ENCODE measurements at regions not wholly inside any gene's neighbourhood (a gene's known extent, or its start where the extent isn't known, plus 50 kb on each side); places are given as distances from the start of the nearest gene placed in this dataset.

DNA sequence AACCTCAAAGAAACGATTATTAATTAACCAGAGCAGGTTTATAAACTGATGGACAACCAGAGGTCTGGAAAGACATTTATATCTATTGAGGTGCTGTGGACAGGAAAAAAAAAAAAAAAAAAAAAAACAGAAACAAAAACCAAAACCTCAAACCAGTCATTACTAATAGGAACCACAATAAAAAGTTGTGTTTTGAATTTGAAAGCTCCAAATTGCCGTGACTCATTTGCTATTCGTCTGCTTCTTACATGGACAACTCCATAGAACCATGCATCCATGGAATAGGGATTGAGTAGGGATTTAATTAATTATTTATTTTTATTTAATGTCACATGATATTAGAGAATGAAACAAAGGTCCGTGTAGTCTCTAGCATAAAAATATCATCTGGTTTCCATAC lies 134.1 kb upstream of the SSTR1 start:
- no peak for DNase-seq

DNA sequence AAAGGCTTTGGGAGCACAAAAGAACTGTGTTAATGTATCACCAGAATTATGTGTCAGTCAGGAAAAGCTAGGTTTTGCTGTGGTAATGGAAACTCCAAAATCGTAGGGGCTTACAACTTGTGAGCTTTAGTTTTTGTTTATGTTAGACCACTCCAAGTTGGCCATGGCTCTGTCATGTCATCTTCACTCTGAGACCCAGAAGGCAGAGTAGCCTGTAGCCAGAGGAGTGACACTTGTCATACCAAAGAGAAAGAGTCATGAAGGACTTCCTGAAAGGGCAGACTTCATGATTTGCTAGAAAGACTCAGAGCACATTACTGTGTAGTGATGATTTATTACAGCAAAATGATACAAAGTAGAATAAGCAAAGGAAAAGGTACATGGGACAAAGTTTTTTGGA lies 133.6 kb upstream of the SSTR1 start:
- no peak for DNase-seq

DNA sequence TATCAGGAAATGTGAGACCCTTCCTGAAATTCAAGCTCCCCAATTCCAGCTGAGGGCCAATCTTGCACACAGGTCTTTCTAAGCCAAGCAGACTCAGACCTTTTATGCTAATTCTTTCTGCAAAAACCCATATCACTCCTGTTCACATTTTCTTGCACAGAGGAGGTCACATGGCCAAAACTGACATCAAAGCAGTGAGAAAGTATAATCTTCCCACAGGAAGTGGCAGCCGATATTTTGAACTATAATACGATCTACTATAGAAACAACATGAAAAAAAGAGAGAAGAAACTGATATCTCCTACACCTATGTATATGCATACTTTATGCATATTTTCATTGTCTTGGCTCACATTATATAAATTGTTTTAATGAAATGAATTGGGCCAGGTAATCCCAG lies 132.9 kb upstream of the SSTR1 start:
- DNase-seq = no peak

DNA sequence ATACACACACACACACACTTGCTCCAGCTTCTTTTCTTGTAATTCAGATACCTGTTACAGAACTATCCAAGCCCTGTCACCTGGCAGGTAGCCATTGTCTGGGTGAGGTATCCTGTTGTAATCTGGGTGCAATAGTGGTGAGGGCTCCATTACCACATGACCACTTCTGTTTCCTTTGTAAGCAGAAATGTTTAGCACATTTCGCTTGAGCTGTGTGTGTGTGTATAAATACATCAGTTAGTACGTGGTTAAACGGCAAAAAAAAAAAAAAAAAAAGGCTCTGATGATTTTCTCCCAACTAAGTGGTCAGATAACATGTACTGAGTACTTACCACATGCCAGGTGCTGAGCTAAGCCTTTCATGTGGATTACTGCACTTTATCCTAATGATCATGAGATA lies 129.3 kb upstream of the SSTR1 start:
- DNase-seq = no peak

DNA sequence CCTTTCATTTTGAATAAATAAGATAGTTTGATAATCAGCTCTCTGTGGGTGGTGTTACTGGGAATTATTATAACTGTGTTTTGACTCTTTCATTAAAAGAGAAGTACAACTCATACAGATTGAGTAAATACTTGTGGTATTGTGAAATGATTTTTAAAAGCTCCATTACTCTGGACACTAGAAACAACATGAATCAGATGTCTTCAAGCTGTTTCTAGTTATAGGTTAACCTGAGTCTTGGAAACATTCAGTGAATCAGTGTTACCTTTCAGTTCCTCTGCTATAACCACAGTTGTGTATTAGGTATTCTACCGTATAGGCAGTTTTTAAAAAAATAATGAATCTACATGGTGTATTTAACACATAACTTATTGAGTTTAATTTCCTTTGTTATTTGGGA lies 128.4 kb upstream of the SSTR1 start:
- no peak for DNase-seq

DNA sequence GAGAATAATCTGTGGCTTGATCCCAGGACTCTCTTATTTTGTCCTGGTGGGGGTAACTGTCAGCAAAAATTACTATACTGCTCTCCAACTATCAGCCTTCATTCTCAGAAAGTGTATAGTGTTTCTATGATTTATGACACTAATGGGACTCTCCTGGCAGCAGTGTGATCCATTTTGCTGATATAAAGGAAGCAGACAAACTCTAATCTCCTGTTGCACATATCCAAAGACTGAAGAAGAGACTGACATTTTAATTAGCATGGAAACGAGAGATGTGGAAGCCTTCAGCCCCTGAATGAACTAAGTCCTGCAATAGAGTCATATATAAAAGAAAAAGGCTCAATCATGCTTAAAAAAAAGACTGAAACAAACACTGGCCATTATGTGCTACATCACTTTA lies 127.8 kb upstream of the SSTR1 start:
- DNase-seq = no peak

DNA sequence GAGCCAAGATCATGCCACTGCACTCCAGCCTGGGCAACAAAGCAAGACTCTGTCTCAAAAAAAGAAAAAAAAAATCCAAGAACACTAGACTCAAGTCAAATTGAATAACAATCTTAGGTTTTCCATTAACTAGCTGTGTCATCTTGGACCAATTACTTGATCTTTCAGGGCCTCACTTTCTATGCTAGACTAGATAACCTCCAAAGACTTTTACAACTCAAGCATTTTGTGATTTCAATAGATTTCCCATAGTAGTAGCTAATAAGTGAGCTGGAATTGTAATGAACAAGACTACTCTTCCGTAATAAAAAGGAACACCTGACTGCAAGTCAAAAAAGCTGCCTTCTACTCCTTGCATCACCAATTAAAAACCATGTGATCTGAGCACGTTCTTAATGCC lies 127.0 kb upstream of the SSTR1 start:
- DNase-seq = no peak

DNA sequence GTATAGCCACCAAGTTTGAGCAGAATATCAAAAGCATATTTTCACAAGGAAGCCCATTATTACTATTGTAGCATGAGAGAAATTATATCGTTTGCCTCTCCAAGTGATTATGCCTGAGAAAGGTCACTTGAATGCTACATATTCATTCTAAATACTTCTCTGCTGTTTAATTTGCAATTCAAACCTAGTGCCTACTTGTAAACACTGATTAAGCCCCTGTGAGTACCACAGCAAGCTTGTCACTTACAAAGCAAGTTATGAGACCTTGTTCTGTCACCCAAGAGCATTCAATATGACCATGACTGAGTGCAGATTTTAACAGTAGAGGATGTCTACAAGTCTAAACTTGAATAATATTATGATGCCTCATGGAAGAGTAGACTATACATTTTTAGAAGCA lies 124.7 kb upstream of the SSTR1 start:
- DNase-seq = no peak

DNA sequence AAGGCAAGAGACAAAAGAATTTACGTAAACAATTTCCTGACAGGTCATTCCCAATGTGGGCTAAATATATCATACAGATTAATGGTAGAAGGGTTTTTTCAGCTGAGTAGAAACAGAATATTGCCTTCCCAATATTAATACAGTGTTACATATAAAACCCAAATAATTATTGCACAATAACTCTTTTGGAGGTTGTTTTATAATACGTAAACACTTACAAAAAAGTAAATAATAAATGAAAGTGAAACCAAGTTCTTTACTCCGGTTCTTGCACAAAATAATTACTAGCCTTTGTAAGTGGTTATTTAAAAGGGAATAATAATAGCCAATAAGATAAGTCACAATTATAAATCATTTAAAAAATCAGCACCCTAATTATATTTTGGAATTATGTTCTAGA lies 118.6 kb upstream of the SSTR1 start:
- no peak for DNase-seq

DNA sequence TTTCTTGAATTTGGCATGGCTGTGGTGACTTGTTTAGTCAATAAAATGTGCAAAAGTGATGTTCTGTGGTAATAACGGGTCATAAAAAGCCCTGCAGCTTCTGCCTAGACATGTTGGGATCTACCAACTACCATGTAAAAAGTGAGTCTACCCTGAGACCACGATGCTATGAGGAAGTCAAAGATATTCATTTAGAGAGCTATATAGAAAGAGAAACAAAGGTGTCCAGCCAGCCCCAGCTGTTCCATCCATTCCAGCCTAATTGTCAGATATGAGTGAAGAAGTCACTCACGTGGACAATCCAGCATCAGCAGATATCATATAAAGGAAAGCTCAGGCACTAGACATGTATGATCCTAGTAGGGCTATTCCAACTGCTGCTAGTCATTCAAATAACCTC lies 117.2 kb upstream of the SSTR1 start:
- DNase-seq = no peak

DNA sequence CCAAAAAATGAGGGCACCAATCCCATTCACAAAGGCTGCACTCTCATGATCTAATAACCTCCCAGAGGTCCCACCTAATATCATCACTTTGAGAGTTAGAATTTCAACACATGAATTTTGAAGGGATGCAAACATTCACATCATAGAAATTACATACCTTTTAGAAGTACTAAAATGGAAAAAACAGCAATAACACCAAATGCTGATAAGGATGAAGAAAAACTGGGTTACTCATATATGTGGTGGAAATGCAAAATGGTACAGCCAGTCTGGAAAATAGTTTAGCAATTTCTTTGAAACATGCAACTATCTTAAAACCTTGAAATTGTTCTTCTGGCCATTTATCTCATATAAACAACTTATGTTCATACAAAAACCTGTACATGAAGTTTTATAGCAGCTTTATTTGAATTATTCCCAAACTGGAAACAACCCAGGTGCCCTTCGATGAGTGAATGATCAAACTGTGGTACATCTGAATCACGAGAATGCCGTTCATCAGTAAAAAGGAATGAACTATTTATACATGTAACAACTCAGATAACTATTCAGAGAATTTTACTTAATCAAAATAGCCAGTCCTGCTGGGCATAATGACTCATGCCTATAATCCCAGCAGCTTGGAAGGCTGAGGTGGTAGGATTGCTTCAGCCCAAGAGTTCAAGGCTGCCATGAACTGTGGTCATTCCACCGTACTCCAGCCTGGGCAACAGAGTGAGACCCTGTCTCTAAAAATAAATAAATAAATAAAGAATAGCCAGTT lies 109.4 kb upstream of the SSTR1 start:
- no peak for DNase-seq

DNA sequence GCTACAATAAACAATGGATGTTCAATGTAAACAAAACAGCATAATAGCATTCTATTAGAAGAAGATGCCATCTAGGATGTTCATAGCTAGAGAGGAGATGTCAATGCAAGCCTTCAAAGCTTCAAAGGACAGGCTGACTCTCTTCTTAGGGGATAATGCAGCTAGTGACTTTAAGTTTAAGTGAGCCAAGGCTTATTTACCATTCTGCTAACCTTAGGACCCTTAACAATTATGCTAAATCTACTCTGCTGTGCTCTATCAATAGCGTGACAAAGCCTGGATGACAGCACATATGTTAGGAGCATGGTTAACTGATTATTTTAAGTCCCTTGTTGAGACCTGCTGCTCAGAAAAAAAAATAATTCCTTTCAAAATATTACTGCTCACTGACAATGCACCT lies 106.0 kb upstream of the SSTR1 start:
- DNase-seq = no peak

DNA sequence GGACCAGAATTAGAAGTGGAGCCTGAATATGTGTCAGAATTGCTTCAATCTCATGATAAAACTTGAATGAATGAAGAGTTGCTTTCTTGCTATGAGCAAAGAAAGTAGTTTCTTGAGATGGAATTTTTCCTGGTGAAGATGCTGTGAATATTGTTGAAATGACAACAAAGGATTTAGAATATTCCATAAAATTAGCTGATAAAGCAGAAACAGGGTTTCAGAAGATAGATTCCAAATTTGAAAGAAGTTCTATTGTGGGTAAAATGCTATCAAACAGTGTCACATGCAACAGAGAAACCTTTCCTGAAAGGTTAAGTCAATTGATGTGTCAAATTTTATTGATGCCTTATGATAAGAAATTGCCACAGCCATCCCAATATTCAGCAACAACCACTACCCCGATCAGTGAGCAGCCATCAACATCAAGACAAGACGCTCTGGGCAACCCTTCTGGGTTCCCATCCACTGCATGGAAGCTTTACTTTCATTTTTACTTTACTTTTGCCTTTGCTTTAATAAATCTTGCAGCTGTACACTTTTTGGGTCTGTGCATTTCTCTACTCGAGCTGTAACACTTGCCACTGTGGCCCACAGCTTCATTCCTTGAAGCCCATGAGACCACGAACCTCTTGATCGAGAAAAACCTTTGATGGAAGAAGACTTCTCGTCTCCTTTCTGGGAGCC lies 104.0 kb upstream of the SSTR1 start:
- no peak for DNase-seq

DNA sequence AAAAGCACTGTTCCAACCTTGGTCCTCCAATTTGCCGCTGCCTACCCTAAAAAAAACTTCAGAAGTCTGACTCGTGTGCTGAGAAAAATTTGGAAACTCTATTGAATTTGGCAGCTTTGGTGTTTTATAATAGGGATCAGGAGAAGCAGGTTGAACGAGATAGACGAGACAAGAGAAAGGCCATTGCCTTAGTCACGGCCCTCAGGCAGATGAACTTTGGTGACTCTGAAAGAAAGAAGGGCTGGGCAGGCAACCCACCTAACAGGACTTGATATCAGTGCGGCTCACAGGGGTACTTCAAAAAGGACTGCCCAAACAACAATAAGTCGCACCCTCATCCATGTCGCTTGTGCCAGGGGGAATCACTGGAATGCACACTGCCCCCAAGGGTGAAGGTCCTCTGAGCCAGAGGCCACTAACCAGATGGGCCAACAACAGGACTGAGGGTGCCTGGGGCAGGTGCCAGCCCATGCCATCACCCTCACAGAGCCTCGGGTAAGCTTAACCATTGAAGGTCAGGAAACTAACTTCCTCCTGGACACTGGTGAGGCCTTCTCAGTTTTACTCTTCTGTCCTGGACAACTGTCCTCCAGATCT lies 102.5 kb upstream of the SSTR1 start:
- DNase-seq = no peak

DNA sequence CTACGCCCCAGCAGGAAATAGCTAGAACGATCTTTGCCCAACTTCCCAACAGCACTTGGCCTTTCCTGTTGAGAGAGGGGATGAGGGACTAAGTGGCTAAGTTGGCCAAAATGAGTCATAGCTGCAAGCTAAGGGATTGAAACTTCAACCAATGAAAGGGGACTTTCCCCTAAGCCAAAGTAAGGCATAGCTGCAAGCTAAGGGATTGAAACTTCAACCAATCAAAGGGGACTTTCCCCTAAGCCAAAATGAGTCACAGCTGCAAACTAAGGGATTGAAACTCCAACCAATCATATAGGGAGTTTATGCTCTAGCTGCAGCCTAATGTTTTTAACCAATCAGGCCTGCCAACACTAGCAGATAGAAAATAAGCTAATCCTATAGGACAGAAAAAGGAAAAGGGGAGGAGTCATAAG lies 100.5 kb upstream of the SSTR1 start:
- DNase-seq = no peak

DNA sequence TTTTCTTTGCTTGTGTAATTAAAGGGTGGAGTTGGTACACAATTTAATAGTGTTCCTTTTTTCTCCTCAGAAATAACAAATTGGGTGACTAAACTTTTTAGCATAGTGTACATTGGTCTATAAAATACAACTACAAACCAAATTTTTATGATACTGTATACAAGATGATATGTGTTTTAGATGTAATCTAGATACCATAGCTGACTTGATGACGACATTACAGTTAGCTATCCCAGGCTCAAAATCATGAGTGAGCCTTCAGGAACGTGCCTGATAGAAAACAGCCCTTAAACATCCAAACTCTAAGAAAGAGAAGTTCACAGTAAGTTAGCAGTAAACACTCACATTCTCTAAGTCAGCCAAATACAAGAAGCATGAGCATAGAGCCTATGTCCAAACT lies 99.0 kb upstream of the SSTR1 start:
- no peak for DNase-seq

DNA sequence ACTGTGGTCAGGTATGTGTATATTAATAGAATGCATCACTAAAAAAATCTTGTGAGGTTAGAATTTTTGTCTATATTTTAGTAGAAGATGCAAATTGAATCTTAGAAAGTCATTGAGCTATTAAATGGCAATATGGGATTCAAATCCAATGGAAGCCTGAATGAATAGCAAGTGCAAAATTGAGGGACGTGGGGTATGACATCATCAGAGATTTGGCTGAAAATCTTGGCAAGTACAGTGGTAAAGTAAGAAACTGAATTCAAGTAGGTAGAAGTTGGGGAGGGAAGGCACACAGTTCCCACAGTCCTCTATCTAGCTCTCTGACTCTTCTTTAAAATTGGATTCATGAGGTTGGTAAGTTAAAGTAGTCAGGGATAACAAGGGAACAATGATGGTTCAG lies 97.4 kb upstream of the SSTR1 start:
- no peak for DNase-seq

DNA sequence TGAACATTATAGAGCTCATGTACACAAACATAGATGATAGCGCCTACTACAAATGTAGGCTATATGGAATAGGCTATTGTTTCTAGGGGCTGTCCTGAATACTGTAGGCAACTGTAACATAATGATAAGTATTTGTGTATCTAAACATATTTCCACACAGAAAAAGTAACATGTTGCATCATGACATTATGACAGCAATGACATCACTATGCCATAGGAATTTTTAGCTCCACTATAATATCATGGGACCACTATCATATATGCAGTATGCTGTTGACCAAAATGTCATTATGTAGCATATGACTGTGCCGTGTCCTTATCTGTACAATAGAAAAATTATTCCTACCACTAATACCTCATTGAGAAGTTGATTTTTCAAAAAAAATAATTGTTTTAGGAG lies 96.7 kb upstream of the SSTR1 start:
- no peak for DNase-seq

DNA sequence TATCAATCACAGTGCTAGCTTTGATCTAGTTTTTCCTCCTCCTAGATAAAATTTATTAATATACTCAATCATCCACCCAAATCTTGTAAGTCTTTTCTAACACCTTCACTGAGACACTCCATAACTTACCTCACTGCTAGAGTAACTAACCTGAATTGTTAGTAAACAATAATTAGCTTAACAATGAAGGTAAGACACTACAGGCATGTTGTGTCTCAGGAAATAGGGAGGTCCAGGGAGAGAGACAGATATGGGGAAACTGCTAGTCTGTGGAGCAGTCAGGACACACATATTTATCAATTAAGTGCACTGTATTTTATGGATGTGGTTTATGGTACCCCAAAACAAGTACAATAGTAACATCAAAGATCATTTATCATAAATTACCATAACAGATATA lies 94.2 kb upstream of the SSTR1 start:
- no peak for DNase-seq

DNA sequence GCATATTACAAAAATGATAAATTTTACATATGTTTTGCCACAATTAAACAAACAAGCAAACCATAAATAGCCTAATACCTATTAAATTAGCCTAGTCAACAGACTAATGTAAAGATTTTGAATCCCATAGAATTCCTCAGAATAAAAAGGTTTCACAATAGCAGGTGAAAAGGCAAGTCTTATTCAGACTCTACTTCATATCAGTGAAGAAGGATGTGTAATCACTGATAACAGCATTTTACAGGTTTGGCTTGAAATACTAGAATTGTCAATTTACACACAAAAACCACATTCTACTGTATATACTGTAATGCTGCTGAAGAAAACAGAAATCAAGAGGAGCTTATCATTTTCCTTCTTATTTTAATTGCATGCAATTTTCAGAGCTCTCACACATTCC lies 90.8 kb upstream of the SSTR1 start:
- no peak for DNase-seq

DNA sequence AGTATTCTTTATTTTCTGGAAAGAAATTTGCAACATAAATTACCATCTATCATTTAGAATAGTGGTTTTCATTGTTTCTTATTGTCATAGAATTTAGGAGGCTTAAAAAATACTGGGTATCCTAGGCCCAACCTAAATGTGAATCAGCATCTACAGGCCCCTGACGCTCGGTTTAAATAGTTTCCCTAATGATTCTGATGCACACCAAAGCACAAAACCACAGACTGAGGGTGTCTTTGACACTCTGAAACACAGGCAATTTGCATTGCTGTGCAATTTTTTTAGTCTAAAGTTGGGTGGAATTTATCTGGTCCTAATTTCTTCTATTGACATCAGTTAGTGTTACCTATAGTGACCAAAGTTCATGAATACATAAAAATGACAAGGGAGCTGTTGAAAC lies 87.6 kb upstream of the SSTR1 start:
- DNase-seq = no peak

DNA sequence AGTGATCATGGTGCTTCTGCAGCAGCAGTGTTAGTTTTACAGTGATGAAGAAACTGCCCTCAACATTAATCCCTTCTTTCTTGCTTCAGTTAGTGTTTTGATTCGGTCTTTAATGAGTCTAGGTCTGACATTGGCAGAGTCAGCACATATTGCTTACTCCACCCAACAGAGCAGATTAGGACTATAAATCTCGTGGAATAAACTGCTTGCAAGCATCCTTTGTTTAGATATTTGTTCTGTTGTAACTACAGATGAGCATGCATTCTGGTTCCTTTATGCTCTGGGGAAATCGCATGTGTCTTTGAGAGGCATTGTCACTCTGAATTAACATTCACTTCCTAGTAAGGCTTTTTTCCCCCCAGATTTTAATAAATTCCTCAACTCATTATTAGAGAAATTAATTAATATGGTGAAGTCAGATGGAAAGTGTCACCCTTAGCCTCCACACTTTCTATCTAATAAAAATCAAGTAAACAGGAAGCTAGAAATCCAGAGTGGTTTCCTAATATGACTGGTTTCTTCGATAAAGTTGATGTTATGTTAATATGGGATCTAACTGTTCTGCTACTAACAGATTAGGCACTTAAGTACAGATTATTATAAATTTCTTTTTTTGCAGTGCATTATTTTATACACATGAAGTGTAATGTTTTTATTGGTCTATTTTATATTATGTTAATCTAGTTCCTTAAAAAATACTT lies 86.2 kb upstream of the SSTR1 start:
- no peak for DNase-seq

DNA sequence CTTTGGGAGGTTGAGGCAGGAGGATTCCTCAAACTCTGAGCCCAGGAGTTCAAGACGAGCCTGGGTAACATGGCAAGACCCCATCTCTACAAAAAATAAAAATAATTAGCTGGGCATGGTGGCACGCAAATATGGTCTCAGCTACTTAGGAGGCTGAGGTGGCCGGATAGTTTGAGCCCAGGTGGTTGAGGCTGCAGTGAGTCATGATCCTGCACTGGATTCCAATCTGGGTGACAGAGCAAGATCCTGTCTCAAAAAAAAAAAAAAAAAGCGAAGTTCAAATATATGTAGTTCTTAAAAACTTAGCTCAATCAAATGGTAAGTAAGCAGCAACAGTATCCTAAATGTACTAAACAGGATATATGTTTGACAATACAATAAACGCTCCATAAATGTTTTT lies 85.5 kb upstream of the SSTR1 start:
- no peak for DNase-seq

DNA sequence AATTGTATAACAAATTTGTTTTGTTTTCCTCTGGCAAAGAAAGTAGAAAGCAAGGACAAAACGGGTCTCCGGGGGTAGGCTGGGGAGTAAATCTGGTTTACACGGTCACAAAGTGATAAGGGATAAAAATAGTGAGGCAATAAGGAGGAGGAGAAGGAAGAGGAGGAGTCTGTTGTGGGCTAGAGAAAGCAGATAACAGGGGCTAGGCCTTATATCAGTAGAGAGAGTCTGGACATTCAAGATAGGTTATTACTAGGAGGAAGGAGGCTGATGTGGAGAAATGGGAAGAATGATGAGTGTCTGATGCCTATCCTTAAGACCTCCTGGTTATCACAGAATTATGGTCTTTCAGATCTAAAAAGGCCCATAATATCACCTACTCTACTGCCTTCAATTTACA lies 83.2 kb upstream of the SSTR1 start:
- no peak for DNase-seq
